Activated CD8-positive, alpha-beta memory T cell treated with anti-CD3 and anti-CD28 coated beads for 24 hours (primary cell): ENCODE measurements at regions not wholly inside any gene's neighbourhood (a gene's known extent, or its start where the extent isn't known, plus 50 kb on each side); places are given as distances from the start of the nearest gene placed in this dataset.
A peak's percentile ranks its signal among the peaks of the same experiment; 100 is the strongest.
"Not testable (repeated sequence)": the region's sequence is repeated elsewhere in the genome, so short reads cannot be mapped to it uniquely, and the experiment has no call there.

Source experiments
- DNase-seq: peaks from one replicate; pipeline ENCODE4 v3.0.0-alpha.2; 2020

GRCh38 chr7:73170902-73171301 is 85.1 kb upstream of the SPDYE9 start:
- not testable (repeated sequence) for DNase-seq

GRCh38 chr7:73170415-73170814 is 84.6 kb upstream of the SPDYE9 start:
- not testable (repeated sequence) for DNase-seq

GRCh38 chr7:73166152-73166551 is 80.3 kb upstream of the SPDYE9 start:
- DNase-seq = not testable (repeated sequence)

DNA sequence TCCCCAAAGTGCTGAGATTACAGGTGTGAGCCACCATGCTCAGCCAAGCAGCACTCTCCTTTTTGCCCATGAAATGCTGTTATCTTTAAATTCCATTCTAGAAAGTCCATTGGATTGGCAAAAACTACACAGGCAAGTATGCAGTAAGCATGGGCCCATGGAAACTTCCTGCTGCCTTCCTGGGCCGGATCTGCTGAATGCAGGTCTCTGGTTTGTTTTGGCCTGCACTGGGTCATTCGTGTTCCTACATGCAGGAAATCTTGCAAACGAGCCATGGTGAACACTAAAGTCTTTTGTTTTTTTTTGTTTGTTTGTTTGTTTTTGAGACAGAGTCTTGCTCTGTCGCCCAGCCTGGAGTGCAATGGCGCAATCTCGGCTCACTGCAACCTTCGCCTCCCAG is 76.8 kb upstream of the SPDYE9 start:
- not testable (repeated sequence) for DNase-seq

DNA sequence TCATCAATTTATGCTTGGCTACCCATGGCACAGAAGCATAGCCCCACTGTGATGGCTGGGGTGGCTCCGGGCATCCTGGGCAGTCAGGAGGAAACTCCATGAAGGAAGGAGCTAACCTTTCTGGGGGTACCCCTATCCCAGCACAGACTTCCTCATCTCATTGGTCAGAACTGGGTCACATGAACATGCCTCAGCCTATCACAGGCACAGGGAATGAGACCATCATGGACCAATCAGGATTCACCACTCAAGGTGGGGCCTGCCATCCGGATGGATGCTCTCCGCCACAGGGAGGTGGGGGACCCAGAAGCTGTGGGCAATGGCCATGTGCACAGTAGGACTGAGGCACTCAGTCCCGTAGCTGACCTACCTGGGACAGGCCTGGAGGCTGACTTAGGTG is 75.9 kb upstream of the SPDYE9 start:
- DNase-seq = not testable (repeated sequence)

- DNase-seq = not testable (repeated sequence)
Observed at GRCh38 chr7:73157169-73157661, 71.4 kb upstream of the SPDYE9 start.

- DNase-seq = not testable (repeated sequence)
Observed at GRCh38 chr7:73156510-73157168, 70.8 kb upstream of the SPDYE9 start.

DNA sequence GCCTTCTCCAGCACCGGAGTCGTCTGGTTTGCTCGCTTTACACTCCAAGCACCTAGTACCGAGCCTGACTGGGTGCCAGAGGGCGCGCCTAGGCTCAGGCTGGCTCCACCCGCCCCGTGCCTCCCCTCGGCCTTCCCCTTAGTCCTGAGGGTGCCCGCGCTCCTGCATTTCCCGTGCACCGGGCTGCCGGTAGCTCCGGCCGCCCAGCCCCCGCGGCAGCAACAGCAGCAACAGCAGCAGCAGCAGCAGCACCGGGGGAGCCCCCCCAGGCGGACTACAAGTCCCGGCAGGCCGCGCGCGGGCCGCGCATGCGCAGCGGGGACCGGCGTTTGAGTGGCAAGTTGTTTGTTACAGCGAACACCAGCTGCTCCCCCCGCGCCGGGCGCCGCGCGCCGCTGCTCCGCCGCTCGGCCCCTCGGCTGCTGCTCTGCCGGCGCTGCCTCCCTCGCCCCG is 68.8 kb upstream of the SPDYE9 start:
- peak; percentile 87 for DNase-seq

DNA sequence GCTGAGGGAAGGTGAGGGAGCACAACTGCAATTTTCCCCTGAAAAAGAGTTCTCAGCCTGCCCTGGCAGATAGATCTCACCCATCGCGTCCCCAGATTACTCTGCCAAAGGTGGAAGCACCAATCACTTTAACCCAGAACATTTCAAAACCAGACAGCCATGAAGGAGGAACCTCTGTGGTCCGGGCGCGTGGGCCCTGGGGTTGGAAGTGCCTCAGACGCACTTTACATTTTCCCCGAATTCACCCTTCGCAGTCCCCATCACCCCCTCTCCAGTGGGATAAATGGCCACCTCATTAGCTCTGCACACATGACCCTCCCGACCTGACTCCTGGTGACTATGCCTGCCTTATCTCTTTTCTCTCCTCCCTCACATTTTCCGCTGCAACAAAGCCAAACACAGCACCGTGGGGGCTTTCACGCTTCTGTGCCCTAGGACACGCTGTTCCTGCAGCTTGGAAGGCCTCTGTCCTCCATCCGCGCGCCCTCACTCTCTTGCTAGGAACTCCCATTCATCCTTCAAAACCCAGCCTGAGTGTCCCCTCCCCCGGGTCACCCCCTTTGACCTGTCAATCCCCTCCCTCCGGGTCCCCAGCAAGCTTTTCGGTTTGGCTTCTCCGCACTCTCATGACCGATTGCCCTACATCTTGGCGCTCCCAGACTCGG is 68.2 kb upstream of the SPDYE9 start:
- not testable (repeated sequence) for DNase-seq

DNA sequence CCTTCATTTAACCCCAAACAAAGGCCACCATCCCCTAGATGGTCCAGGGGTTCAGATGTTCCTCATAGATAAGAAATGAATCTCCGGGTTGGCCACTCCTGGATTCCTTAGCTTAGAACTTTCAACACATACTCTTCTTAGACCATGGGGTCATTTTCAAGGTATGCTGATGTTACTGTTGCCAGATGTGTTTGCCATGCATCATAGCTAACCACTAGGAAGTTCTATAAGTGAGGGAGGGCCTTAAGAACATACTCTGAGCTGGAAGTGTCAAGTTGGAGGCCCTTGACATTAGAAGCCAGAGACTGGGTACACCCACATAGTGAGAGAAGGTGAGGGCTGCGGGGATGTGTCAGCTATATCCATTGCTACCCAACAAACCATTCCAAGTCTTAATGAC is 62.7 kb upstream of the SPDYE9 start:
- not testable (repeated sequence) for DNase-seq

DNA sequence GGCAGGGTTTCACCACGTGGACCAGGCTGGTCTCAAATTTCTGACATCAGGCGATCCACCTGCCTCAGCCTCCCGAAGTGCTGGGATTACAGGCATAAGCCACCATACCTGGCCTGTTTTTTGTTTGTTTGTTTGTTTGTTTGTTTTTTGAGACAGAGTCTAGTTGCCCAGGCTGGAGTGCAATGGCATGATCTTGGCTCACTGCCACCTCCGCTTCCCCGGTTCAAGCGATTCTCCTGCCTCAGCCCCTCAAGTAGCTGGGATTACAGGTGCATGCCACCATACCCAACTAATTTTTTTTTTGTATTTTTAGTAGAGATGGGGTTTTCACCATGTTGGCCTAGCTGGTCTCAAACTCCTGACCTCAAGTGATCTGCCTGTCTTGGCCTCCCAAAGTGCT is 61.8 kb upstream of the SPDYE9 start:
- DNase-seq = not testable (repeated sequence)

DNA sequence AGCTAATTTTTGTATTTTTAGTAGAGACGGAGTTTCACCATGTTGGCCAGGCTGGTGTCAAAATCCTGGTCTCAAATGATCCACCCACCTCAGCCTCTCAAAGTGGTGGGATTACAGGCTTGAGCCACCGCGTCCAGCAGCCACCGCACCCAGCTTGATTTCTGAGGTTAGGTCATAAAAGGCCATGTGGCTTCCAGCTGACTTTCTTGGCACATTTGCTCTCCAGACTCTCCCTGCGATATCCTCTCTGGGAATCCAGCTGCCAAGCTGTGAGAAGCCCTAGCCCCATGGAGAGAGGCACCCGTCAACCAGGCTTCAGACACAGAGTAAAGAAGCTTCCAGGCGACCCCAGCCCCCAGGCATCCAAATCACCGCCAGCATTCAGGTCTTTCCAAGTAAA is 58.2 kb upstream of the SPDYE9 start:
- not testable (repeated sequence) for DNase-seq

GRCh38 chr7:73137922-73138321 is 52.1 kb upstream of the SPDYE9 start:
- DNase-seq = not testable (repeated sequence)
